HCT116 (cell line): ENCODE measurements at regions not wholly inside any gene's neighbourhood (a gene's known extent, or its start where the extent isn't known, plus 50 kb on each side); places are given as distances from the start of the nearest gene placed in this dataset.

Experiments
- ATAC-seq: fragments of 200-7000 bp; cut with Tn5 transposase; 2 replicates; pipeline ENCODE4 v1.9.1; 2020; ENCODE audit warnings: mild to moderate bottlenecking, moderate library complexity
- BruUV-seq: library from RNA; stranded (reverse); fragments of 400-500 nt; replicated peaks from 2 replicates; lab custom pipeline; 2021; lab: Mats Ljungman, UMichigan
- CTCF ChIA-PET: fragments of 300-600 bp; sonication (Branson Sonifier 250); formaldehyde crosslinking; loops from one replicate; lab custom pipeline; 2021; ENCODE audit warnings: antibody characterized with exemption; lab: Charles Lee
- POLR2A ChIA-PET: fragments of 300-600, 350-600 bp; sonication (Branson Sonifier 250); formaldehyde crosslinking; loops from one replicate; lab custom pipeline; 2021; ENCODE audit warnings: antibody characterized with exemption; lab: Charles Lee
- RAD21 ChIA-PET, 2 experiments: fragments of 300-600 bp; sonication (Branson Sonifier 250); formaldehyde crosslinking; loops; one replicate each; lab custom pipeline; 2023; ENCODE audit warnings: low total read pairs in 2 of 2; ENCODE audit not compliant: uncharacterized antibody in 2 of 2, unreplicated experiment in 2 of 2, low non-redundant PET in 1 of 2; lab: Charles Lee
- DNase-seq: peaks from one replicate; pipeline ENCODE4 v3.0.0-alpha.2; 2010; ENCODE audit warnings: low read depth, low spot score
- H2AFZ ChIP-seq: fragments of 200-600 bp; shearing (Covaris generic), sonication (generic); 2 replicates; pipeline ENCODE4 v1.6.1; 2017; ENCODE audit warnings: low read depth, mixed run types, mixed read lengths, antibody characterized with exemption, low read length; ENCODE audit not compliant: poor library complexity, severe bottlenecking
- H3K27ac ChIP-seq: 2 replicates; pipeline ENCODE4 v1.5.1; 2012; ENCODE audit warnings: low read depth, low read length
- H3K27me3 ChIP-seq: fragments of 200-600 bp; sonication (generic); 2 replicates; pipeline ENCODE4 v1.6.1; 2016; ENCODE audit warnings: mixed run types, low read length, mixed read lengths; ENCODE audit not compliant: insufficient read depth
- H3K36me3 ChIP-seq, 2 experiments: fragments of 200-500 bp in 1 of 2; fragments of 200-600 bp in 1 of 2; sonication (Bioruptor generic) in 1 of 2; sonication (generic) in 1 of 2; 2 replicates each; pipeline versions ENCODE4 v1.5.1 to v1.6.1; 2014 to 2016; ENCODE audit warnings: low read length in 2 of 2, inconsistent platforms in 1 of 2, mixed read lengths in 1 of 2, mixed run types in 1 of 2; ENCODE audit not compliant: insufficient read depth in 2 of 2, control insufficient read depth in 1 of 2
- H3K4me1 ChIP-seq, 2 experiments: fragments of 200-600 bp in 1 of 2; sonication (generic) in 1 of 2; 2 replicates each; pipeline versions ENCODE4 v1.5.1 to v1.6.1; 2012 to 2017; ENCODE audit warnings: low read length in 2 of 2, inconsistent platforms in 1 of 2, mild to moderate bottlenecking in 1 of 2, mixed read lengths in 1 of 2, mixed run types in 1 of 2, moderate library complexity in 1 of 2; ENCODE audit not compliant: insufficient read depth in 2 of 2, control insufficient read depth in 1 of 2
- H3K4me2 ChIP-seq: fragments of 200-600 bp; sonication (generic); 2 replicates; pipeline ENCODE4 v1.6.1; 2017; ENCODE audit warnings: mixed run types, low read length, mixed read lengths
- H3K4me3 ChIP-seq, 2 experiments: fragments of 200-600 bp in 1 of 2; sonication (generic) in 1 of 2; replicated peaks in 1 of 2; 2 replicates each; pipeline ENCODE4 v1.5.1; 2011 to 2016; ENCODE audit warnings: low read length in 2 of 2, control low read depth in 1 of 2, low read depth in 1 of 2, mild to moderate bottlenecking in 1 of 2, mixed read lengths in 1 of 2, mixed run types in 1 of 2
- H3K79me2 ChIP-seq: fragments of 200-600 bp; sonication (generic); 2 replicates; pipeline ENCODE4 v1.6.1; 2017; ENCODE audit warnings: mild to moderate bottlenecking, mixed run types, low read length, moderate library complexity, mixed read lengths; ENCODE audit not compliant: insufficient read depth
- H3K9ac ChIP-seq: fragments of 200-600 bp; sonication (generic); 2 replicates; pipeline ENCODE4 v1.6.1; 2016; ENCODE audit warnings: low read length, mixed read lengths
- H3K9me2 ChIP-seq: fragments of 200-600 bp; sonication (generic), shearing (Covaris generic); 2 replicates; pipeline ENCODE4 v1.6.1; 2017; ENCODE audit warnings: mixed run types, mild to moderate bottlenecking, moderate library complexity; ENCODE audit not compliant: insufficient read depth
- H3K9me3 ChIP-seq, 2 experiments: fragments of 200-500 bp in 1 of 2; fragments of 200-600 bp in 1 of 2; sonication (Bioruptor generic) in 1 of 2; sonication (generic) in 1 of 2; 2 replicates each; pipeline ENCODE4 v1.6.1; 2014 to 2017; ENCODE audit warnings: low read length in 2 of 2, mixed read lengths in 2 of 2, inconsistent platforms in 1 of 2, low read depth in 1 of 2, mild to moderate bottlenecking in 1 of 2, mixed run types in 1 of 2, moderate library complexity in 1 of 2; ENCODE audit not compliant: control insufficient read depth in 1 of 2, insufficient read depth in 1 of 2
- H4K20me1 ChIP-seq: fragments of 200-600 bp; sonication (generic), shearing (Covaris generic); 2 replicates; pipeline ENCODE4 v1.6.1; 2017; ENCODE audit warnings: mixed run types, mild to moderate bottlenecking, moderate library complexity; ENCODE audit not compliant: insufficient read depth
- CBX3 ChIP-seq: IDR thresholded peaks from 2 replicates; pipeline ENCODE4 v1.6.1; 2012; ENCODE audit warnings: low read depth
- CEBPB ChIP-seq: IDR thresholded peaks from 2 replicates; pipeline ENCODE4 v1.6.1; 2012; ENCODE audit warnings: low read depth
- EGR1 ChIP-seq: IDR thresholded peaks from 2 replicates; pipeline ENCODE4 v1.6.1; 2012; ENCODE audit warnings: low read depth
- ELF1 ChIP-seq: IDR thresholded peaks from 2 replicates; pipeline ENCODE4 v1.6.1; 2012; ENCODE audit warnings: low read depth, borderline replicate concordance
- EZH2 ChIP-seq: fragments of 200-600 bp; sonication (generic); IDR thresholded peaks from 2 replicates; pipeline ENCODE4 v1.6.1; 2017; ENCODE audit warnings: antibody characterized with exemption, mixed run types
- EZH2phosphoT487 ChIP-seq: fragments of 200-600 bp; IDR thresholded peaks from 2 replicates; pipeline ENCODE4 v1.6.1; 2018; ENCODE audit warnings: antibody characterized with exemption, borderline replicate concordance
- JUND ChIP-seq: IDR thresholded peaks from 2 replicates; pipeline ENCODE4 v1.6.1; 2012
- MAX ChIP-seq: IDR thresholded peaks from 2 replicates; pipeline ENCODE4 v1.6.1; 2012
- POLR2AphosphoS5 ChIP-seq: IDR thresholded peaks from 2 replicates; pipeline ENCODE4 v1.6.1; 2011; ENCODE audit warnings: mild to moderate bottlenecking, low read depth, low read length, moderate library complexity
- RAD21 ChIP-seq: IDR thresholded peaks from 2 replicates; pipeline ENCODE4 v1.6.1; 2012; ENCODE audit warnings: low read depth, mild to moderate bottlenecking
- REST ChIP-seq: IDR thresholded peaks from 2 replicates; pipeline ENCODE4 v1.6.1; 2012; ENCODE audit warnings: low read depth
- SIN3A ChIP-seq: IDR thresholded peaks from 2 replicates; pipeline ENCODE4 v1.6.1; 2012; ENCODE audit warnings: low read depth
- SP1 ChIP-seq: IDR thresholded peaks from 2 replicates; pipeline ENCODE4 v1.6.1; 2012; ENCODE audit warnings: low read depth
- SRF ChIP-seq: IDR thresholded peaks from 2 replicates; pipeline ENCODE4 v1.6.1; 2012; ENCODE audit warnings: low read depth
- YY1 ChIP-seq: IDR thresholded peaks from 2 replicates; pipeline ENCODE4 v1.6.1; 2011; ENCODE audit warnings: low read length, low read depth, moderate library complexity, mild to moderate bottlenecking; ENCODE audit not compliant: insufficient replicate concordance; ENCODE audit errors: extremely low read depth
- ZFX ChIP-seq: fragments of 450-650 bp; IDR thresholded peaks from 2 replicates; pipeline ENCODE4 v1.6.1; 2017
- intact Hi-C: fragments of 100-400 bp; cut with micrococcal nuclease; formaldehyde crosslinking; loops from 2 replicates; pipeline ENCODE4 v1.10.0; 2022
- TF ChIP-seq, protein P1 (sequence below): IDR thresholded peaks from 2 replicates; pipeline ENCODE4 v1.6.1; 2012
- TF ChIP-seq, protein P2 (sequence below), 3 experiments: fragments of 200-600 bp in 1 of 3; sonication (generic) in 1 of 3; IDR thresholded peaks in 2 of 3; conservative IDR thresholded peaks in 1 of 3; 2 replicates each; pipeline ENCODE4 v1.5.1; 2012 to 2017; ENCODE audit warnings: low read depth in 2 of 3, low read length in 2 of 3, antibody characterized with exemption in 1 of 3, borderline replicate concordance in 1 of 3, control low read depth in 1 of 3, mild to moderate bottlenecking in 1 of 3, mixed read lengths in 1 of 3, mixed run types in 1 of 3, moderate library complexity in 1 of 3; ENCODE audit not compliant: insufficient read depth in 1 of 3
- TF ChIP-seq, protein P3 (sequence below): IDR thresholded peaks from 2 replicates; pipeline ENCODE4 v1.6.1; 2011; ENCODE audit warnings: mild to moderate bottlenecking, low read length, moderate library complexity; ENCODE audit not compliant: insufficient replicate concordance; ENCODE audit errors: extremely low read depth

DNA sequence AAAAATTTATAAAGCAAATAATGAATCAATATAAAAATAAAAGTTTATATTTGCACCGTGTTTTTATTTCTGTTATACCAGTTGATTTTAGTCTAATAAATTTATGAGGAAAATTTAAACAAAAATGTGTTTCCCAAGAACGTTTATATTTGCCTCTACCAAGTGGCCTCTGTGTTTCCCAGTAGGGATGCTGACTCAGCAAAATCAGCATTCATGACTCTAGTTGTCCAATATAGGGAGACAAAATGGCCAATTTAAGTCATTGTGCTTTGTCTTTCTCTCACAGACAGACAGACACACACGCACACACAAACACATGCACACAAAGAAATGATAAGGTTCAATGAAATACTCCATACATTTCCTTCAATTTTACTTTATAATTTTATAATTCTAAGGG, 942.5 kb upstream of the ZWINT start:
- no peak overlapping the region for H2AFZ ChIP-seq
- BruUV-seq, result no TSS peak
- no peaks in the 10 kb centered on the region for H3K36me3 ChIP-seq
- DNase-seq (no peak), ATAC-seq (no peak)
- no peak overlapping the region for H3K27ac ChIP-seq
- peaks cover 2 to 17% of the 10 kb centered on the region in 2 experiments; a peak in 2 of 4 replicates for H3K9me3 ChIP-seq
- RAD21 ChIA-PET, result no interaction called here
- H3K4me2 ChIP-seq, result no peak overlapping the region
- no peak overlapping the region for H3K9ac ChIP-seq
- H3K79me2 ChIP-seq, result no peaks in the 10 kb centered on the region
- H3K27me3 ChIP-seq, result no peaks in the 10 kb centered on the region
- POLR2A ChIA-PET, result no interaction called here
- no peaks in the 10 kb centered on the region for H3K4me1 ChIP-seq
- intact Hi-C loops, result no loop called here
- TF ChIP-seq CEBPB, result no peak
- TF ChIP-seq, protein P1, sequence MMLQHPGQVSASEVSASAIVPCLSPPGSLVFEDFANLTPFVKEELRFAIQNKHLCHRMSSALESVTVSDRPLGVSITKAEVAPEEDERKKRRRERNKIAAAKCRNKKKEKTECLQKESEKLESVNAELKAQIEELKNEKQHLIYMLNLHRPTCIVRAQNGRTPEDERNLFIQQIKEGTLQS, result no peak
- TF ChIP-seq SIN3A, result no peak
- TF ChIP-seq RAD21, result no peak
- no peak for TF ChIP-seq YY1
- no peak for TF ChIP-seq ZFX
- no peak for TF ChIP-seq SP1
- TF ChIP-seq ELF1, result no peak
- no peak for TF ChIP-seq POLR2AphosphoS5
- TF ChIP-seq EZH2phosphoT487, result no peak
- TF ChIP-seq JUND, result no peak
- TF ChIP-seq MAX, result no peak
- no peak for TF ChIP-seq EZH2
- TF ChIP-seq, protein P2, sequence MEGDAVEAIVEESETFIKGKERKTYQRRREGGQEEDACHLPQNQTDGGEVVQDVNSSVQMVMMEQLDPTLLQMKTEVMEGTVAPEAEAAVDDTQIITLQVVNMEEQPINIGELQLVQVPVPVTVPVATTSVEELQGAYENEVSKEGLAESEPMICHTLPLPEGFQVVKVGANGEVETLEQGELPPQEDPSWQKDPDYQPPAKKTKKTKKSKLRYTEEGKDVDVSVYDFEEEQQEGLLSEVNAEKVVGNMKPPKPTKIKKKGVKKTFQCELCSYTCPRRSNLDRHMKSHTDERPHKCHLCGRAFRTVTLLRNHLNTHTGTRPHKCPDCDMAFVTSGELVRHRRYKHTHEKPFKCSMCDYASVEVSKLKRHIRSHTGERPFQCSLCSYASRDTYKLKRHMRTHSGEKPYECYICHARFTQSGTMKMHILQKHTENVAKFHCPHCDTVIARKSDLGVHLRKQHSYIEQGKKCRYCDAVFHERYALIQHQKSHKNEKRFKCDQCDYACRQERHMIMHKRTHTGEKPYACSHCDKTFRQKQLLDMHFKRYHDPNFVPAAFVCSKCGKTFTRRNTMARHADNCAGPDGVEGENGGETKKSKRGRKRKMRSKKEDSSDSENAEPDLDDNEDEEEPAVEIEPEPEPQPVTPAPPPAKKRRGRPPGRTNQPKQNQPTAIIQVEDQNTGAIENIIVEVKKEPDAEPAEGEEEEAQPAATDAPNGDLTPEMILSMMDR (IDR thresholded peaks at IDR 0.05 in 2 of 3, conservative IDR thresholded peaks at IDR 0.05 in 1 of 3; ENCODE audit: borderline replicate concordance in 1 of 3, insufficient read depth in 1 of 3, low read depth in 2 of 3, low read length in 2 of 3), result no peak
- no peak for TF ChIP-seq EGR1
- TF ChIP-seq, protein P3, sequence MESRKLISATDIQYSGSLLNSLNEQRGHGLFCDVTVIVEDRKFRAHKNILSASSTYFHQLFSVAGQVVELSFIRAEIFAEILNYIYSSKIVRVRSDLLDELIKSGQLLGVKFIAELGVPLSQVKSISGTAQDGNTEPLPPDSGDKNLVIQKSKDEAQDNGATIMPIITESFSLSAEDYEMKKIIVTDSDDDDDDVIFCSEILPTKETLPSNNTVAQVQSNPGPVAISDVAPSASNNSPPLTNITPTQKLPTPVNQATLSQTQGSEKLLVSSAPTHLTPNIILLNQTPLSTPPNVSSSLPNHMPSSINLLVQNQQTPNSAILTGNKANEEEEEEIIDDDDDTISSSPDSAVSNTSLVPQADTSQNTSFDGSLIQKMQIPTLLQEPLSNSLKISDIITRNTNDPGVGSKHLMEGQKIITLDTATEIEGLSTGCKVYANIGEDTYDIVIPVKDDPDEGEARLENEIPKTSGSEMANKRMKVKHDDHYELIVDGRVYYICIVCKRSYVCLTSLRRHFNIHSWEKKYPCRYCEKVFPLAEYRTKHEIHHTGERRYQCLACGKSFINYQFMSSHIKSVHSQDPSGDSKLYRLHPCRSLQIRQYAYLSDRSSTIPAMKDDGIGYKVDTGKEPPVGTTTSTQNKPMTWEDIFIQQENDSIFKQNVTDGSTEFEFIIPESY, result no peak
- no peak for TF ChIP-seq CBX3
- TF ChIP-seq SRF, result no peak
- no peak for TF ChIP-seq REST
- no peaks in the 10 kb centered on the region for H3K9me2 ChIP-seq
- CTCF ChIA-PET, result no interaction called here
- no peaks in the 10 kb centered on the region for H4K20me1 ChIP-seq
- no peak overlapping the region for H3K4me3 ChIP-seq
